ENCODE measurements at regions not wholly inside any gene's neighbourhood (a gene's known extent, or its start where the extent isn't known, plus 50 kb on each side); places are given as distances from the start of the nearest gene placed in this dataset.

- TF ChIP-seq POLR2AphosphoS5 (IDR thresholded peaks at IDR 0.05; ENCODE audit: low read depth, low read length) (no peak), POLR2A (IDR thresholded peaks at IDR 0.05; ENCODE audit: low read depth, low read length) (no peak)
Measured at GRCh38 chr6:54043360-54043759, 67.9 kb upstream of the MLIP start.

Measured in GM12892 (cell line).